IMR-90 (cell line): ENCODE measurements at regions not wholly inside any gene's neighbourhood (a gene's known extent, or its start where the extent isn't known, plus 50 kb on each side); places are given as distances from the start of the nearest gene placed in this dataset.

Source experiments
- CEBPB ChIP-seq: IDR thresholded peaks from 2 replicates; pipeline ENCODE4 v1.6.1; 2012; ENCODE audit warnings: low read depth, low read length, improper control_type of control experiment
- FOS ChIP-seq: fragments of 150-350 bp; IDR thresholded peaks from 2 replicates; pipeline ENCODE4 v1.6.1; 2016; ENCODE audit warnings: low read depth, low read length
- MAFK ChIP-seq: IDR thresholded peaks from 2 replicates; pipeline ENCODE4 v1.6.1; 2012; ENCODE audit warnings: low read depth, low read length, improper control_type of control experiment
- MXI1 ChIP-seq: IDR thresholded peaks from 2 replicates; pipeline ENCODE4 v1.6.1; 2012; ENCODE audit warnings: low read depth, mild to moderate bottlenecking, low read length, moderate library complexity, borderline replicate concordance
- POLR2A ChIP-seq: IDR thresholded peaks from 2 replicates; pipeline ENCODE4 v1.6.1; 2012; ENCODE audit warnings: mild to moderate bottlenecking, low read depth, low read length
- RAD21 ChIP-seq: IDR thresholded peaks from 2 replicates; pipeline ENCODE4 v1.6.1; 2012; ENCODE audit warnings: low read length, improper control_type of control experiment
- RFX5 ChIP-seq: IDR thresholded peaks from 2 replicates; pipeline ENCODE4 v1.8.0; 2012; ENCODE audit warnings: low read depth, mild to moderate bottlenecking, low read length, moderate library complexity
- USF2 ChIP-seq: fragments of 150-350 bp; IDR thresholded peaks from 2 replicates; pipeline ENCODE4 v1.6.1; 2017; ENCODE audit warnings: mild to moderate bottlenecking, antibody characterized with exemption, low read length, low read depth
- TF ChIP-seq, protein P1 (sequence below): conservative IDR thresholded peaks from 2 replicates; pipeline ENCODE4 v1.5.1; 2012; ENCODE audit warnings: mild to moderate bottlenecking, low read depth, low read length, improper control_type of control experiment

DNA sequence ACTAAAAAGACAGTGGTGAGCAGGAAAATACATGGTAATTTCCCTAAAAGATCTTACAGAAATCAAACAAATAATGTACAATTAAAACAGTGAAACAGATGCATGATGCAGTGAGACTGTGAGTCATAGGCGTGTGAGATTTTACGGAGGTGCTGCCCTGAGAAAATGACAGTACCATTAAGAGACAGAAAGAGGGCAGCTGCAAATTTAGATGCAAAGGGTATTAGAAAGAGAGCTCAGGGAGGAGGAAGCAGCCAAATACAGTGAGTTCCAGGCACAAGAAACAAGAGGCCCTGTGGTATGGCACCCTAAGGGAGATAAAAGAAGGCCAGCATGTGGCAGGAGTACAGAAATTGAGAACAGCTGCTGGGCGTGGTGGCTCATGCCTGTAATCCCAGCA is 88.5 kb upstream of the FIBIN start:
- no peak for TF ChIP-seq POLR2A
- TF ChIP-seq, protein P1, sequence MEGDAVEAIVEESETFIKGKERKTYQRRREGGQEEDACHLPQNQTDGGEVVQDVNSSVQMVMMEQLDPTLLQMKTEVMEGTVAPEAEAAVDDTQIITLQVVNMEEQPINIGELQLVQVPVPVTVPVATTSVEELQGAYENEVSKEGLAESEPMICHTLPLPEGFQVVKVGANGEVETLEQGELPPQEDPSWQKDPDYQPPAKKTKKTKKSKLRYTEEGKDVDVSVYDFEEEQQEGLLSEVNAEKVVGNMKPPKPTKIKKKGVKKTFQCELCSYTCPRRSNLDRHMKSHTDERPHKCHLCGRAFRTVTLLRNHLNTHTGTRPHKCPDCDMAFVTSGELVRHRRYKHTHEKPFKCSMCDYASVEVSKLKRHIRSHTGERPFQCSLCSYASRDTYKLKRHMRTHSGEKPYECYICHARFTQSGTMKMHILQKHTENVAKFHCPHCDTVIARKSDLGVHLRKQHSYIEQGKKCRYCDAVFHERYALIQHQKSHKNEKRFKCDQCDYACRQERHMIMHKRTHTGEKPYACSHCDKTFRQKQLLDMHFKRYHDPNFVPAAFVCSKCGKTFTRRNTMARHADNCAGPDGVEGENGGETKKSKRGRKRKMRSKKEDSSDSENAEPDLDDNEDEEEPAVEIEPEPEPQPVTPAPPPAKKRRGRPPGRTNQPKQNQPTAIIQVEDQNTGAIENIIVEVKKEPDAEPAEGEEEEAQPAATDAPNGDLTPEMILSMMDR, result no peak
- no peak for TF ChIP-seq CEBPB
- no peak for TF ChIP-seq USF2
- TF ChIP-seq MAFK, result no peak
- no peak for TF ChIP-seq RFX5
- no peak for TF ChIP-seq FOS
- TF ChIP-seq RAD21, result no peak
- no peak for TF ChIP-seq MXI1
